GM12864 (cell line): ENCODE measurements at regions not wholly inside any gene's neighbourhood (a gene's known extent, or its start where the extent isn't known, plus 50 kb on each side); places are given as distances from the start of the nearest gene placed in this dataset.
"Not testable (repeated sequence)": the region's sequence is repeated elsewhere in the genome, so short reads cannot be mapped to it uniquely, and the experiment has no call there.

Experiments used
- DNase-seq: peaks from one replicate; pipeline ENCODE4 v3.0.0-alpha.2; 2011; ENCODE audit warnings: low read depth
- H3K4me3 ChIP-seq: 2 replicates; pipeline ENCODE4 v1.5.1; 2011; ENCODE audit warnings: mild to moderate bottlenecking, low read depth, low read length, control low read depth
- CTCF ChIP-seq: IDR thresholded peaks from 2 replicates; pipeline ENCODE4 v1.5.1; 2011; ENCODE audit warnings: low read depth, mild to moderate bottlenecking, moderate library complexity, low read length, control low read depth, inconsistent platforms; ENCODE audit errors: missing control alignments

GRCh38 chr16:29114989-29115801, 130.3 kb downstream of the LAT start:
- not testable (repeated sequence) for DNase-seq, H3K4me3 ChIP-seq
- peak; percentile 61 for TF ChIP-seq CTCF

- H3K4me3 ChIP-seq = no peak overlapping the region
- no peak for DNase-seq
- no peak for TF ChIP-seq CTCF
Observed at GRCh38 chr16:29114574-29114973, 129.7 kb downstream of the LAT start.

GRCh38 chr16:29113446-29113845, 128.6 kb downstream of the LAT start:
- H3K4me3 ChIP-seq, DNase-seq: not testable (repeated sequence)

- TF ChIP-seq CTCF = no peak
- DNase-seq = no peak
- no peak overlapping the region for H3K4me3 ChIP-seq
Observed at GRCh38 chr16:29112755-29113347, 128.0 kb downstream of the LAT start.

- not testable (repeated sequence) for H3K4me3 ChIP-seq, DNase-seq
Observed at GRCh38 chr16:29111901-29112680, 127.2 kb downstream of the LAT start.

GRCh38 chr16:29111421-29111820, 126.6 kb downstream of the LAT start:
- H3K4me3 ChIP-seq = no peak overlapping the region
- TF ChIP-seq CTCF = no peak
- DNase-seq = no peak

GRCh38 chr16:29108625-29109169, 123.8 kb downstream of the LAT start:
- not testable (repeated sequence) for H3K4me3 ChIP-seq, DNase-seq

- H3K4me3 ChIP-seq = no peak overlapping the region
- DNase-seq = no peak
- TF ChIP-seq CTCF = no peak
Observed at GRCh38 chr16:29107299-29107698, 122.4 kb downstream of the LAT start.

- DNase-seq, H3K4me3 ChIP-seq: not testable (repeated sequence)
Observed at GRCh38 chr16:29106259-29106908, 121.5 kb downstream of the LAT start.

GRCh38 chr16:29104600-29104999, 119.7 kb downstream of the LAT start:
- not testable (repeated sequence) for DNase-seq, H3K4me3 ChIP-seq

- H3K4me3 ChIP-seq, DNase-seq: not testable (repeated sequence)
Observed at GRCh38 chr16:29097965-29098364, 113.1 kb downstream of the LAT start.
